Lower lobe of right lung (tissue), 2 donors: ENCODE measurements at regions not wholly inside any gene's neighbourhood (a gene's known extent, or its start where the extent isn't known, plus 50 kb on each side); places are given as distances from the start of the nearest gene placed in this dataset.
A peak's percentile ranks its signal among the peaks of the same experiment; 100 is the strongest.
"Not testable (repeated sequence)": the region's sequence is repeated elsewhere in the genome, so short reads cannot be mapped to it uniquely, and the experiment has no call there.

Experiments
- ATAC-seq, 2 donors: fragments of 200-7000 bp; cut with Tn5 transposase; one replicate each; pipeline ENCODE4 v1.9.1; 2020 to 2022; ENCODE audit warnings: mild to moderate bottlenecking in 2 of 2, moderate library complexity in 2 of 2
- DNase-seq: peaks from one replicate; pipeline ENCODE4 v3.0.0-alpha.2; 2020
- H3K27ac ChIP-seq: fragments of 200-600 bp; one replicate; pipeline ENCODE4 v1.8.0; 2022
- H3K27me3 ChIP-seq: fragments of 200-600 bp; one replicate; pipeline ENCODE4 v1.8.0; 2022; ENCODE audit warnings: low read depth
- H3K36me3 ChIP-seq: fragments of 200-600 bp; one replicate; pipeline ENCODE4 v1.8.0; 2022; ENCODE audit warnings: mild to moderate bottlenecking
- H3K4me1 ChIP-seq: fragments of 200-600 bp; one replicate; pipeline ENCODE4 v1.8.0; 2022
- H3K4me3 ChIP-seq: fragments of 200-600 bp; one replicate; pipeline ENCODE4 v1.8.0; 2022; ENCODE audit warnings: mild to moderate bottlenecking
- H3K9me3 ChIP-seq: fragments of 200-600 bp; one replicate; pipeline ENCODE4 v1.8.0; 2022
- intact Hi-C: fragments of 100-400 bp; cut with DNase I; formaldehyde crosslinking; loops from one replicate; pipeline ENCODE4 v1.11.0; 2022
- donor health status: DM: no; HTN: yes; CAD: no; lungs with severe emphysema.

DNA sequence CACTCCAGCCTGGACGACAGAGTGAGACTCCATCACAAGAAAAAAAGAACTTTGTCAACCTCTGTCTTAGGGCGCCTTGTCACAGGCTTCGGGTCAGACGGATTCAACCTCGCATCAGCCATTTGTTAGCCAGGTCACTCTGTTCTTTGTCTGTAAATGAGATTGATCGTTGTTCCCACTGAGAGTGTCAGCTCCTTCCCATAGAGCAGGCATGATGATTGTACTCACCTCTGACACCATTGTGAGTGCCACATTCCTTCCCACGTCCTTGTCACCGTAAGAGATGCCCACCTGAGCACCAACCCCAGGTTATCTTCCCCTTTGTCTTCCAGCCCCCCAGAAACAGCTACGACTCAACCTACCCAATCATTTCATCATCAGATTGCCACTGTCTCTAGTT, 107.4 kb downstream of the NSUN5 start:
- H3K9me3 ChIP-seq, H3K4me1 ChIP-seq, DNase-seq, ATAC-seq, H3K36me3 ChIP-seq, H3K27me3 ChIP-seq, H3K27ac ChIP-seq, intact Hi-C loops, H3K4me3 ChIP-seq: not testable (repeated sequence)

DNA sequence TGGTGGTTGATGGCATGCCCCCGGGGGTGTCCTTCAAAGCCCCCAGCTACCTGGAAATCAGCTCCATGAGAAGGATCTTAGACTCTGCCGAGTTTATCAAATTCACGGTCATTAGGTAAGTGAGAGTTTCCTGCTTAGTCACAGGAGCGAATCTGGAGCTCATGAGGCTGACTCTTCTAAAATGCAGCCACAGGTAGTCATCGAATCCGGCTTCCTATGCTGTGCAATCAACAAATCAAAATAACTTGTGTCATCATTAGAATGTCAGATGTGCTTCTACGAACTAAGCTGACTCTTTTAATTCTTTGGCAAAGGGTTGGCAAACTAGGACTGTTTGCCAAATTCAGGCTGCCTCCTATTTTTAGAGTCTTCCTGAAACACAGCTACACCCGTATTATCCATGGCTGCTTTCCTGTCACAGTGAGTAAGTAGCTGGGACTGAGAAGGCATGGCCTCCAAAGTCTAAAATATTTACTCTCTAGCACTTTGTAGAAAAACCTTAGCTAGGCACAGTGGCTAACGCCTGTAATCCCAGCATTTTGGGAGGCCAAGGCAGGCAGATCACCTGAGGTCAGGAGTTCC, 108.0 kb downstream of the NSUN5 start:
- H3K4me1 ChIP-seq, H3K9me3 ChIP-seq, H3K36me3 ChIP-seq, DNase-seq, H3K27me3 ChIP-seq, intact Hi-C loops, H3K4me3 ChIP-seq, H3K27ac ChIP-seq: not testable (repeated sequence)
- peak in 1 of 2 donors; percentile 18 for ATAC-seq

DNA sequence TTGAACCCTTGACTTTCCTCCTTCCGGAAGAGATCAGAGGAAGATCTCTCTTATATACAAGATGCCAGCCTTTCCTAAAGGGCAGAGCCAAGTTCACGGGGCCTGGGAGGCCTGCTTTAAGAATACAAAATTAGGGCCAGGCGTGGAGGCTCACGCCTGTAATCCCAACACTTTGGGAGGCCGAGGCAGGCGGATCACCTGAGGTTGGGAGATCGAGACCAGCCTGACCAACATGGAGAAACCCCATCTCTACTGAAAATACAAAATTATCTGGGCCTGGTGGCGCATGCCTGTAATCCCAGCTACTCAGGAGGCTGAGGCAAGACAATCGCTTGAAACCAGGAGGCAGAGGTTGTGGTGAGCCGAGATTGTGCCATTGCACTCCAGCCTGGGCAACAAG, 108.2 kb upstream of the SPDYE9 start:
- H3K4me3 ChIP-seq, intact Hi-C loops, H3K27me3 ChIP-seq, DNase-seq, H3K9me3 ChIP-seq, H3K36me3 ChIP-seq, H3K27ac ChIP-seq, H3K4me1 ChIP-seq, ATAC-seq: not testable (repeated sequence)

DNA sequence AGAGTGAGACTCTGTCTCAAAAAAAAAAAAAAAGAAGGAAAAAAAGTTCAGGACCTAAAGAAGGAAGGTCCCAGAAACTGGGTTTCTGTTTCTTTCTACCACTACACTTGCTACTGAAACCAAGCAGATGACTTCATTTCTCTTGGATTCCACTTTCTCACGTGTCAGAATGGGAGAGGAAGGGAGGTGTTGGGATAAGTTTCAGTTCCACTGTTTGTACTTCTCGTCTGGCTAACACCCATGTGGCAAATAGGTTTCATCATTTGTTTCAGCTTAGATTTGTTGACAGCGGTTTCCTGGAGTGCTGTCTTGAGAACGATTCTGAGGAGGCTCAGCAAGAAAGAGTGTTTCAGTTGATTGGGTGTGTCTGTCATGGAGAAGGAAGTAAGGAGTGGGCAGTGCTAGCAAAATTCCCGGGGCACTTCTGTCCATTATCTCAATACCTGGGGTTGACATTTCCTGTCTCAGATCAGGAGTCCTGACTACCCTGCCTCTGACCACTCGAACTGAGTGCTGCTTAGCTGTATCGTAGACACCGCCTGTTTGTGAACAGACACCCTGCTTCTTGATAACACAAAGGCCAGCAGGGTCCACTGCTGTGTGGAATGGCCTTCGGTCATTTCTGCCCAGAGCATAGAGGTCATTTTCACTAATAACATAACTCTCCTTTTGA, 104.8 kb upstream of the SPDYE9 start:
- H3K4me1 ChIP-seq, H3K27me3 ChIP-seq, H3K4me3 ChIP-seq, H3K36me3 ChIP-seq, H3K9me3 ChIP-seq, intact Hi-C loops, DNase-seq, H3K27ac ChIP-seq: not testable (repeated sequence)
- ATAC-seq, result peak; percentile 94

DNA sequence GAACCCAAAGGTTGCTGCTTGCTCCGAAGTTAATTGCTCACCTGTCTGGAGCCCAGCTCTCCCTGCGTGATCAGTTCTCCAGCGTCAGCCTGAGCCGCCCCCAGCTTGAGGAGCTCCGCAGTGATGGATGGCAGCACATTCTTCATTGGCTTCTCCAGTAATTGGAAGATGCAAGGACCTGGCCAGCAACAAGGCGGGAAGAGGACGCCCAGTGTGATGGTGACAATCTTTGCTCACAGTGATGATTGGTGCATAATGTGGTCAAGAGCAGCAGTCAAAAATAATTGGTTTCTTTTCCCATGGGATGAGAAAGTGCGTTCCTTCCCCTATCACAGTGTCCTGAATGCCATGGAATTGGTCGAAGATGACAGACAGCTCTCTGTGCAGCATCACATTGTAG, 102.4 kb upstream of the SPDYE9 start:
- H3K36me3 ChIP-seq, ATAC-seq, intact Hi-C loops, H3K27me3 ChIP-seq, H3K4me1 ChIP-seq, H3K27ac ChIP-seq, H3K9me3 ChIP-seq, DNase-seq, H3K4me3 ChIP-seq: not testable (repeated sequence)

DNA sequence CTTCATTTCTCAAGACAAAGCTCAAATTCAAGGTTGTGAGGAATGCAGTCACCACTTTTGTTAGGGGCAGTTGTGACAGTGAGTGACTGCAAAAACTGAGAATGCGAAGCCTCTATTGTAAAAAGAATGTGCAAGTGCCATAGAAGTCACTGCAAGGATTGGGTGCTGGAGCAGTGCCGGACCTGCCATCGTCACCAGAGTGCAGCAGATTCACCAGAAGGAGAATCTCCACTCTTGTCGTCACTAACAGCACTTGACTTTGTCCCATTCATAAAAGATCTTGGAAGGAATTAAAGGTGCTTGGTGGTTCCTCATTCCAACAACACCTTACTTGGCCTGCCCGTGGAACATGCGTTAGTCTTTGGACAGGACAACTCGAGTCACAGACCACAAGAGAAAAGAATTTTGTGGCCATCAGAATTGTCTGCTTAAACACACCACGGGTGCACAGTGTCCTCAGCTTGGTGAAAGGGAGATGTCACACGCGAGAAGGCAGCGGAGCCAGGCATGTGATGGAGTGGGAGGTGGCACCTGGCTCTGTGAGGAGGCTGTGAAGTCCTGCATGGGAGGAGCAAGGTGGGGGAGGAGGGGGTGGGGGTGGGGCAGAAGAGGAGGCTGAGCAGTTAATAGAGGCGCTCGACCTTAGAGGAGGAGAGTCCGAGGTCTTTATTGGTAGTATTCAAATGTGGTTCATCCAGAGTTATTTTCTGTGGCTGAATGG, 100.9 kb upstream of the SPDYE9 start:
- H3K27me3 ChIP-seq, H3K4me3 ChIP-seq, ATAC-seq, H3K4me1 ChIP-seq, H3K27ac ChIP-seq, DNase-seq, intact Hi-C loops, H3K9me3 ChIP-seq, H3K36me3 ChIP-seq: not testable (repeated sequence)

DNA sequence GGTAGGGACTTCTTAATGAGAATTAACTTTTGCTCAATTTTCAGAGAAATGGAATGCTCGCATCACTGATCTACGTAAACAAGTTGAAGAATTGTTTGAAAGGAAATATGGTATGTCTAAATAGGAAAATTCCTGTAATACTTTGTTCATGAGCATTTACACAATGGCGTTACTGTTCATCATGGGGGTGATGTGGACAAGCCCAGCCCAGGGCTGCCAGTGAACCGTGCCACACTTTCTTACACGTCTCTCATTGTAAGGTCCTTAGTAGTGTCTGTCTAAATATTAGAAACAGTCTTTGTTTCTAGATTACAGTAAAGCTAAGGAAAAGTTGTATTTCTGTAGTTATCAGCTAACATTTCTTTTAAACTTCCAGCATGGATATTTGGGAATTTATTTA, 91.0 kb upstream of the SPDYE9 start:
- H3K4me1 ChIP-seq, H3K27me3 ChIP-seq, H3K4me3 ChIP-seq, DNase-seq, ATAC-seq, H3K27ac ChIP-seq, H3K36me3 ChIP-seq, intact Hi-C loops, H3K9me3 ChIP-seq: not testable (repeated sequence)

DNA sequence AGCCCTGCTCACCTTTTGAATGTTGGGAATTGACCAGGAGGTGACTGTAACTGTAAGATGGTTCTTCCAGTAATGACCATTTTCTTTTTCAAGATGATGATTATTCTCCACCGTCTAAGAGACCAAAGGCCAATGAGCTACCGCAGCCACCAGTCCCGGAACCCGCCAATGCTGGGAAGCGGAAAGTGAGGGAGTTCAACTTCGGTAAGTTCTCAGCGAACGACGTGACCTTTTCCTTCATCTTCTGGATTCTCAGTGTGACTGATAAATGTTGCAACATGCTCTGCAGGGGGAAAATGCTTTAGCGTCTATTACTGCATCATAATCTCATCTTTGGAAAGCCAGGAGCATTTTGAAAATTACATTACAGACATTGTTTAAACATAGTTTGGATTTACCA, 89.5 kb upstream of the SPDYE9 start:
- intact Hi-C loops, ATAC-seq, H3K36me3 ChIP-seq, H3K4me1 ChIP-seq, H3K9me3 ChIP-seq, H3K27ac ChIP-seq, H3K27me3 ChIP-seq, H3K4me3 ChIP-seq, DNase-seq: not testable (repeated sequence)

DNA sequence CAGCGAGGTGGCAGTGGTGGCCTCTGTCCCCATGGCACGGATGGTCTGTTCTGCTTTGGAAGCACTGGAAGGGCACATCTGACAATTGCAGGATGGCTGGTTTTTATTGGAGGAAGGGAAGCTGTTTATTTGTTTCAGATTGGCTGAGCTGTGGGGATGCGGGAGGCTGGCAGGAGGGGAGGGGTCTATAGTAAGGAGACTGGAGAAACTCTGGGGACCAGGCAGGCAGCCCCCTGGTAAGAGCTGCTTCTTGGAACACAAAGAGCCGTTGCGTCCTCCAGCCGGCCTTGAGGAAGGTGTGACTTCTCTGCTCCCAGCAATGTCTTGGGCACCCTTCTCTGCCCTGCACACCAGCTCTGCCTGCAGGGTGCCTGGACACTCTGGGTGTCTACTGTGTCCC, 85.1 kb upstream of the SPDYE9 start:
- peak; percentile 31 to 34 for ATAC-seq
- H3K4me3 ChIP-seq, intact Hi-C loops: not testable (repeated sequence)

DNA sequence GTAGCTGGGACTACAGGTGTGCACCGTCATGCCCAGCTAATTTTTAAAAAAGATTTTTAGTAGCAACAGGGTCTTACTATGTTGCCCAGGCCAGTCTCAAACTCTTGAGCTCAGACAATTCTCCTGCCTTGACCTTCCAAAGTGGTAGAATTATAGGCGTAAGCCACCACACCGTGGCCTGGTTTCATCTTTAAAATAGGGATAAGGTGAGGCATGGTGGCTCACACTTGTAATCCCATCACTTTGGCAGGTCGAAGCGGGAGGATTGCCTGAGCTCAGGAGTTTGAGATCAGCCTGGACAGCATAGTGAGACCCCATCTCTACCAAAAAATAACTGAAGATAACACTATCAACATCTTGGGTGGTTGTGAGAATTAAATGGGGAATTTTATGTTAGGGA, 84.6 kb upstream of the SPDYE9 start:
- H3K4me1 ChIP-seq, intact Hi-C loops, H3K36me3 ChIP-seq, H3K4me3 ChIP-seq, H3K27me3 ChIP-seq, DNase-seq, H3K9me3 ChIP-seq, ATAC-seq, H3K27ac ChIP-seq: not testable (repeated sequence)

More for the DNA sequence above, 85.1 kb upstream of the SPDYE9 start:
- not testable (repeated sequence) for H3K27me3 ChIP-seq, H3K4me1 ChIP-seq, H3K36me3 ChIP-seq, H3K27ac ChIP-seq, H3K9me3 ChIP-seq
- DNase-seq, result peak; percentile 36

DNA sequence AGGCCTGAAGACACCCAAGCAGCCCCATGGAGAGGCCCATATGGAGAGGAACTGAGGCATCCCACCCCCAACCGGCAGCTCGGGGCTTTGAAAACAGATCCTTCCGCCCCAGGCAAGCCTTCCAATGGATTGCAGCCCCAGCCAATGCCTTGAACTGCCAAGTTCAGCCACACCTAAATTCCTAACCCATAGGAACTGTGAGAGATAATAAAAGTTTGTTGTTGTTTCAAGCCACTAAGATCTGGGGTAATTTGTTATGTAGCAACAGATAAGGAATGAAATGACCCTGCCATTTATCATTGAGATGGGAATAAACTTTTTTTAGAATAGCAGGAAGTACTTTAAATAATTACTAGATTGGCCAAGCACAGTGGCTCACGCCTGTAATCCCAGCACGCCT, 80.3 kb upstream of the SPDYE9 start:
- not testable (repeated sequence) for H3K36me3 ChIP-seq, H3K27ac ChIP-seq, DNase-seq

DNA sequence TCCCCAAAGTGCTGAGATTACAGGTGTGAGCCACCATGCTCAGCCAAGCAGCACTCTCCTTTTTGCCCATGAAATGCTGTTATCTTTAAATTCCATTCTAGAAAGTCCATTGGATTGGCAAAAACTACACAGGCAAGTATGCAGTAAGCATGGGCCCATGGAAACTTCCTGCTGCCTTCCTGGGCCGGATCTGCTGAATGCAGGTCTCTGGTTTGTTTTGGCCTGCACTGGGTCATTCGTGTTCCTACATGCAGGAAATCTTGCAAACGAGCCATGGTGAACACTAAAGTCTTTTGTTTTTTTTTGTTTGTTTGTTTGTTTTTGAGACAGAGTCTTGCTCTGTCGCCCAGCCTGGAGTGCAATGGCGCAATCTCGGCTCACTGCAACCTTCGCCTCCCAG, 76.8 kb upstream of the SPDYE9 start:
- H3K9me3 ChIP-seq, H3K27me3 ChIP-seq, ATAC-seq, H3K36me3 ChIP-seq, H3K27ac ChIP-seq, intact Hi-C loops, H3K4me1 ChIP-seq, DNase-seq, H3K4me3 ChIP-seq: not testable (repeated sequence)

More for the DNA sequence above, 80.3 kb upstream of the SPDYE9 start:
- H3K4me3 ChIP-seq, H3K27me3 ChIP-seq, H3K4me1 ChIP-seq, H3K9me3 ChIP-seq, intact Hi-C loops, ATAC-seq: not testable (repeated sequence)

DNA sequence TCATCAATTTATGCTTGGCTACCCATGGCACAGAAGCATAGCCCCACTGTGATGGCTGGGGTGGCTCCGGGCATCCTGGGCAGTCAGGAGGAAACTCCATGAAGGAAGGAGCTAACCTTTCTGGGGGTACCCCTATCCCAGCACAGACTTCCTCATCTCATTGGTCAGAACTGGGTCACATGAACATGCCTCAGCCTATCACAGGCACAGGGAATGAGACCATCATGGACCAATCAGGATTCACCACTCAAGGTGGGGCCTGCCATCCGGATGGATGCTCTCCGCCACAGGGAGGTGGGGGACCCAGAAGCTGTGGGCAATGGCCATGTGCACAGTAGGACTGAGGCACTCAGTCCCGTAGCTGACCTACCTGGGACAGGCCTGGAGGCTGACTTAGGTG, 75.9 kb upstream of the SPDYE9 start:
- H3K27ac ChIP-seq, H3K27me3 ChIP-seq, intact Hi-C loops: not testable (repeated sequence)

DNA sequence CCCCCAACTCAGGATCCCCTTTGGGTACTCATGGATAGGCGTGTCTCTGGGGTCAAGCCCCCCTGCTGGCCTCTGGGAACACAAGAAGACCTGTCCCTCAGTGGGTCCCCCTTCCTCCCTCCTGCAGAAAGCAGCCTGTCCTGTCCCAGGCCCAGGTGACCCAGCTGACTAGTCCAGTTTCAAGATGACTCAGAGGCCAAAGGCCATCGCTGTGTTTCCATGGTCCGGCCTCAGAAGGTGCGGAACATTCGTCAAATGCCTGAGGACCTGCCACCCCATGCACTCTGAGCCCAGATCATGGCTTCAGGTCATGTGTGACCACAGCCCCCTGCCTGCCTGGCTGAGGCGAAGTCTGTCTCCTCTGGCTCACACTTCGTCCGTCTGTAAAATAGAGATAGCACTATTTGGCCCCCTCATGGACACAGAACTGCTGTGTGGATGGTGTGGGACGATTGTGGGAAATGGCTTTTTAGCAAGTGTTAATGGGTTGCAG, 71.4 kb upstream of the SPDYE9 start:
- intact Hi-C loops, H3K4me1 ChIP-seq, DNase-seq, H3K9me3 ChIP-seq, H3K36me3 ChIP-seq, H3K27me3 ChIP-seq, H3K27ac ChIP-seq, ATAC-seq, H3K4me3 ChIP-seq: not testable (repeated sequence)

More for the DNA sequence above, 75.9 kb upstream of the SPDYE9 start:
- not testable (repeated sequence) for H3K9me3 ChIP-seq, H3K4me1 ChIP-seq, H3K4me3 ChIP-seq, DNase-seq, ATAC-seq, H3K36me3 ChIP-seq
